ENCODE measurements at regions not wholly inside any gene's neighbourhood (a gene's known extent, or its start where the extent isn't known, plus 50 kb on each side); places are given as distances from the start of the nearest gene placed in this dataset.

GRCh38 chr4:36003051-36003450, 241.3 kb downstream of the ARAP2 start:
- CTCF ChIA-PET: interaction anchor here (0.7 kb wide), 1 partner anchor 146 kb away, joined by 3 read pairs; no protein-coding TSS in a partner anchor

GRCh38 chr4:36004204-36004851, 240.0 kb downstream of the ARAP2 start:
- Mint-ChIP-seq H3K27ac (ENCODE audit: low read depth, unreplicated experiment) (no peak overlapping the region), H3K9me3 (ENCODE audit: unreplicated experiment) (no peaks in the 10 kb centered on the region), H3K27me3 (ENCODE audit: insufficient read depth, unreplicated experiment) (no peaks in the 10 kb centered on the region), H3K36me3 (ENCODE audit: insufficient read depth, unreplicated experiment) (no peaks in the 10 kb centered on the region), H3K4me1 (ENCODE audit: insufficient read depth, unreplicated experiment) (peaks cover 13% of the 10 kb centered on the region), H3K4me3 (ENCODE audit: unreplicated experiment) (no peak overlapping the region)
- intact Hi-C loops (cut with micrococcal nuclease): no loop called here
- ChIA-PET CTCF (no interaction called here), POLR2A (no interaction called here)
- no peak for TF ChIP-seq CTCF (IDR thresholded peaks at IDR 0.05; ENCODE audit: unreplicated experiment)
- no TSS peak for BruUV-seq (replicated peaks)
- DNase-seq (ENCODE audit: unreplicated experiment): no peak

More at GRCh38 chr4:36003051-36003450, 241.3 kb downstream of the ARAP2 start:
- no peak overlapping the region for H3K27ac Mint-ChIP-seq (ENCODE audit: low read depth, unreplicated experiment)
- no peak overlapping the region for H3K4me3 Mint-ChIP-seq (ENCODE audit: unreplicated experiment)
- no peaks in the 10 kb centered on the region for H3K9me3 Mint-ChIP-seq (ENCODE audit: unreplicated experiment)
- H3K4me1 Mint-ChIP-seq (ENCODE audit: insufficient read depth, unreplicated experiment): peaks cover 13% of the 10 kb centered on the region
- no peaks in the 10 kb centered on the region for H3K36me3 Mint-ChIP-seq (ENCODE audit: insufficient read depth, unreplicated experiment)
- intact Hi-C loops (cut with micrococcal nuclease): no loop called here
- H3K27me3 Mint-ChIP-seq (ENCODE audit: insufficient read depth, unreplicated experiment): no peaks in the 10 kb centered on the region
- DNase-seq (ENCODE audit: unreplicated experiment): no peak
- no TSS peak for BruUV-seq (replicated peaks)
- POLR2A ChIA-PET: no interaction called here
- no peak for TF ChIP-seq CTCF (IDR thresholded peaks at IDR 0.05; ENCODE audit: unreplicated experiment)

GRCh38 chr4:36006226-36006625, 238.1 kb downstream of the ARAP2 start:
- H3K27me3 Mint-ChIP-seq (ENCODE audit: insufficient read depth, unreplicated experiment): no peaks in the 10 kb centered on the region
- no peaks in the 10 kb centered on the region for H3K9me3 Mint-ChIP-seq (ENCODE audit: unreplicated experiment)
- no TSS peak for BruUV-seq (replicated peaks)
- POLR2A ChIA-PET: no interaction called here
- TF ChIP-seq CTCF (IDR thresholded peaks at IDR 0.05; ENCODE audit: unreplicated experiment): no peak
- intact Hi-C loops (cut with micrococcal nuclease): no loop called here
- CTCF ChIA-PET: interaction anchor here (1.5 kb wide), 1 partner anchor 11 kb away, joined by 4 read pairs; no protein-coding TSS in a partner anchor
- H3K4me1 Mint-ChIP-seq (ENCODE audit: insufficient read depth, unreplicated experiment): peaks cover 8% of the 10 kb centered on the region
- H3K4me3 Mint-ChIP-seq (ENCODE audit: unreplicated experiment): no peak overlapping the region
- H3K27ac Mint-ChIP-seq (ENCODE audit: low read depth, unreplicated experiment): peak overlapping the region; percentile 78
- no peaks in the 10 kb centered on the region for H3K36me3 Mint-ChIP-seq (ENCODE audit: insufficient read depth, unreplicated experiment)
- DNase-seq (ENCODE audit: unreplicated experiment): peak; percentile 55

- H3K36me3 Mint-ChIP-seq (ENCODE audit: insufficient read depth, unreplicated experiment): no peaks in the 10 kb centered on the region
- ChIA-PET CTCF (no interaction called here), POLR2A (no interaction called here)
- intact Hi-C loops (cut with micrococcal nuclease): no loop called here
- no peak for TF ChIP-seq CTCF (IDR thresholded peaks at IDR 0.05; ENCODE audit: unreplicated experiment)
- peaks cover 12% of the 10 kb centered on the region for H3K4me1 Mint-ChIP-seq (ENCODE audit: insufficient read depth, unreplicated experiment)
- H3K9me3 Mint-ChIP-seq (ENCODE audit: unreplicated experiment): no peaks in the 10 kb centered on the region
- no peak overlapping the region for H3K4me3 Mint-ChIP-seq (ENCODE audit: unreplicated experiment)
- BruUV-seq (replicated peaks): no TSS peak
- DNase-seq (ENCODE audit: unreplicated experiment): no peak
- H3K27ac Mint-ChIP-seq (ENCODE audit: low read depth, unreplicated experiment): no peak overlapping the region
- no peaks in the 10 kb centered on the region for H3K27me3 Mint-ChIP-seq (ENCODE audit: insufficient read depth, unreplicated experiment)
Observed at GRCh38 chr4:36010397-36010929, 233.9 kb downstream of the ARAP2 start.

All from MCF 10A (cell line).